GM12865 (cell line): ENCODE measurements at regions not wholly inside any gene's neighbourhood (a gene's known extent, or its start where the extent isn't known, plus 50 kb on each side); places are given as distances from the start of the nearest gene placed in this dataset.

Experiments used
- DNase-seq: peaks from one replicate; pipeline ENCODE4 v3.0.0; 2010; ENCODE audit warnings: low read depth
- H3K4me3 ChIP-seq: 2 replicates; pipeline ENCODE4 v1.5.1; 2011; ENCODE audit warnings: mild to moderate bottlenecking, low read depth, low read length, control low read depth
- TF ChIP-seq, protein P1 (sequence below): IDR thresholded peaks from 2 replicates; pipeline ENCODE4 v1.5.1; 2011; ENCODE audit warnings: low read length, control low read depth, low read depth, inconsistent platforms; ENCODE audit not compliant: insufficient read depth; ENCODE audit errors: missing control alignments

DNA sequence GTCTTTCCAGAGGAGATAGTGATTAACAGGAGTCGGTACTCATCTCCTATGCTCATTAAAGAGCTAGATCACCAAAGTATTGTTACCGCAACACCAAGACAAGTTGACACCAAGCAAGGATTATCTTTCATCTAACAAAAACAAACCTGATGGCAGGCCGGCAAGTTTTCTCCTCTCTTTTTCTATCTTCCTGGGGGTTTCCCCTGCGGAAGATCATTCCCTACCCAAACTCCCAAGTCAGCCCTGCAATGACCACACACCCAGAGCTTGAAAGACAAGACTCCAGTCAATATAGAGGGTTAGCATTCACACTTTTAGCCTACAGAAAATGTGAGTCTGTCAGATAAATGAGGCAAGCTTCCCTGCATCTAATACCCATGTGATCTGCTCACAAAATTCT lies 312.1 kb downstream of the SOX9 start:
- TF ChIP-seq, protein P1, sequence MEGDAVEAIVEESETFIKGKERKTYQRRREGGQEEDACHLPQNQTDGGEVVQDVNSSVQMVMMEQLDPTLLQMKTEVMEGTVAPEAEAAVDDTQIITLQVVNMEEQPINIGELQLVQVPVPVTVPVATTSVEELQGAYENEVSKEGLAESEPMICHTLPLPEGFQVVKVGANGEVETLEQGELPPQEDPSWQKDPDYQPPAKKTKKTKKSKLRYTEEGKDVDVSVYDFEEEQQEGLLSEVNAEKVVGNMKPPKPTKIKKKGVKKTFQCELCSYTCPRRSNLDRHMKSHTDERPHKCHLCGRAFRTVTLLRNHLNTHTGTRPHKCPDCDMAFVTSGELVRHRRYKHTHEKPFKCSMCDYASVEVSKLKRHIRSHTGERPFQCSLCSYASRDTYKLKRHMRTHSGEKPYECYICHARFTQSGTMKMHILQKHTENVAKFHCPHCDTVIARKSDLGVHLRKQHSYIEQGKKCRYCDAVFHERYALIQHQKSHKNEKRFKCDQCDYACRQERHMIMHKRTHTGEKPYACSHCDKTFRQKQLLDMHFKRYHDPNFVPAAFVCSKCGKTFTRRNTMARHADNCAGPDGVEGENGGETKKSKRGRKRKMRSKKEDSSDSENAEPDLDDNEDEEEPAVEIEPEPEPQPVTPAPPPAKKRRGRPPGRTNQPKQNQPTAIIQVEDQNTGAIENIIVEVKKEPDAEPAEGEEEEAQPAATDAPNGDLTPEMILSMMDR, result no peak
- H3K4me3 ChIP-seq, result no peak overlapping the region
- DNase-seq, result no peak

DNA sequence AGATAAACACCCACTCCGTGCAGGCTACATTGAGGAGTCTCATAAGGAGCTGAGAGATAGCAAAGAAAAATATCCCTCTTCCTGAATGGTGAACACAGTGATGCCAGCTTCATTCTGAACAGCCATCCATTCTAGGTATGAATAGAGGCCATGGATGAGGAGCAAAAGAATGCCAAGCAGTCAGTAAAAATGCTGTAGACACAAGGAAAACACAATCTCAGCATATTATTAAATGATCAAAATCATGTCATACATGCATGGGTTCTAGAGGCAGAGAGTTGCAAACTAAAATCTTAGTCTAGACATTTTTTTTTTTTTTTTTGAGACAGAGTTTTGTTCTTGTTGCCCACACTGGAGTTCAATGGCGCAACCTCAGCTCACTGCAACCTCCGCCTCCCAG lies 313.0 kb downstream of the SOX9 start:
- TF ChIP-seq, protein P1, result no peak
- DNase-seq, result no peak
- no peak overlapping the region for H3K4me3 ChIP-seq

DNA sequence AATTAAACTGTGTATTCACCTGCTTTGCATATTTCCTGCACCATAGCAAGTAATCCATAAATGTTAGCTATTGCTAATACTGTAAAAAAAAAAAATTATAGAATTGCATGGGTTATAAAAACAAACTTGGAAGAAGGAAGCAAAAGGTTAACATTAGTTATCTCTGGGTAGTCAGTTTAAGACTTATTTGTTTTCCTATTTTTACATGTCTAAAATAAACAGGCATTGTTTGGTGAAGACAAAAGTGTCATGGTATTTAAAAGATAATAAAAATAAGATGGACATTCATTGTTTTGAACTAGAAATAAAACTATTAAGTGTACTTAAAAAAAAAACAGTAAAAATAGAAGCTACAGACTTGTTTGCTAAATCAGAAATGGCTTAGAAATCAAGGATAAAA lies 313.8 kb downstream of the SOX9 start:
- no peak overlapping the region for H3K4me3 ChIP-seq
- TF ChIP-seq, protein P1, result no peak
- DNase-seq, result no peak

DNA sequence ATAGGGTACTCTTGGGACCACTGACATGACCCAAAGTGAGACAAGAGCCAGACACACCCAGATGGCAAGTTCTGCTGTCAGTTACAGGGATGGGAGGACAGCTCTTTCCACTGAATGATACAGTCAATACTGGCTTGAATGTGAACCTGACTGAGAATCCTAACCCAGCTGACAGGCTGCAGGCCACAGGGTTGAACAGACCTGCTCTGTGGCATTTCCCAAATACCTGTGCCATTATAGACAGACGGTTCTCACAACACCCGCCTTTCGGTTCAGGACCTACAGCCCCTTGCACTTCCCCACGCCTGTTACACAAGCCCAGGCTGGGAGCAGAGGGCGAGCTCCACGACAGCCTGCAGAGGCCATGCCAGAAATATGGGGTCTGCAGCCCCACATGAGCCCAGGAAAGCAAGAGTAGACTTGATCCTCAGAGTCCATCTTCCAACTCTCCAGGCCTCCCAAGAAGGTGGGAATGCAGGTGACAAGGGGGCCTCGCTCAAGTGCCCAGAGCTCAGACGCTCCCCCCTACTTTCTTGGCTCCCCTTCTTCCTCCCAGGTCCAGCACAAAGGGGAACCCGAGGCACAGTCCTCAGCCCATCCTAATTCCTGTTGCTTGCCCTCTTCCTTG lies 314.3 kb downstream of the SOX9 start:
- TF ChIP-seq, protein P1, result no peak
- no peak for DNase-seq
- H3K4me3 ChIP-seq, result no peak overlapping the region

DNA sequence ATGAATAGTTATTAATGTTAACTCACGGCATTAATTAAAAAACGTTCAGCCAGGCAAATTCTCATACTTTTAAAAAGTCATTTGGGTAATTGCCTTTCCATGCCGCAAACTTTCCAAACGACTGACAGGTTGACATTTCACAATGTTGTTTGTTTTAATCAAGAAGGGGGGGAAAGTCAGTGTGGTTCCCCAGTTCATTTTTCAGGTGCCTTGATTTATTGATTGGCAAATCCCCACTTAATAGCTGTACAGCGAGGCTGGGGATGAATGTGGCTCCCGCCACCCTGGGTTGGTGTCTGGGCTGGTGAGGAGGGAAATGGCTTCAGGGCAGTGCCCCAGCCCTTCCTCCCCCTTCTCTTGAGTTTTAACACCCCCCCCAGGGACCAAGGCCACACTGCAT lies 318.0 kb downstream of the SOX9 start:
- DNase-seq, result no peak
- no peak overlapping the region for H3K4me3 ChIP-seq
- TF ChIP-seq, protein P1, result no peak

DNA sequence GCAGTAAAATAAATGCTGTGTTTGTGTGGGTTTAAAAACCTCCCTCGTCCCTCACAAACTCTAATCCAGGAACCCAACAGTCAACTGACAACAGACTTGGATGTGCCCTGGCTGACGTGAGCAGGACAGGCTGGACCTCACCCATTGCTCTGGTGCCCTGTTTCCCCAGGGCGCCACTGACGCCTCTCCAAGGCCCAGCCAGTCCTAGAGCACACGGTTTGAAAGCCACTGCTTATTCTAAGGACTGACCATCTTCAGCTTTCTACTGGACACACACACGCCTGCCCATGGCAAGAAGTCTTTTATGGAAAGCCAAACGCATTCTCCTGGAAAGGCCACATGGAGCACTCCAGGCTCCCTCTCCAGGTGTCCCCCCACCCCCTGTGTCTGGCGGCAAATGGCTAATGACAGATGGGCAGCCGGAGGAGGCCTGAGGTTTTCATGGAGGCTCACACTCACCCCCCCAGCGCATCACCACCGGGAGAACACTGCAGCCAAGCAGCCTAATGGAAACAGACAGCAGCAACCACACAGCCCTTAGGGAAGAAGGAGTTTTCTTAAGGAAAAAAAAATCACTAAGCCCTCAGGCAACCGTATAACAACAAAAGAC lies 319.2 kb downstream of the SOX9 start:
- DNase-seq, result no peak
- TF ChIP-seq, protein P1, result no peak
- H3K4me3 ChIP-seq, result no peak overlapping the region

DNA sequence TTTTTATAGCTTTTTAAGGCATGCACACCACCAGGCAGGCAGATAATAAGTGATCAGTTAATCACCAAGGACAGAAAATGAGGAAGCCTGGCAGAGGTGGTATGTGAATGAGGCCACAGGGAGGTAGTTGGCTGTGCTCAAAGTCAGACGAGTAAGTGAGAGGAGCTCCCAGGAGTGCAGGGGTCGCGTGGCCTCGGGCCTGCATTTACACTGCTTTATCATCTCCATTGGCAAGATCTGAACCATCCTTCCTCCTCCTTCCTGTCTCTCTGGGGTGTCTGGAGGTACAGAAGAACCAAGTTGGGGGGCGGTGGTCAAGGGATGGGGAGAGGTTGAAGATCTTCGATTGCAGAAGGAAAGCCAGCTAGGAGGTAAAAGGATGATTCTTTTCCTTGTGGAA lies 320.1 kb downstream of the SOX9 start:
- no peak overlapping the region for H3K4me3 ChIP-seq
- TF ChIP-seq, protein P1, result no peak
- DNase-seq, result no peak
